ENCODE measurements at regions not wholly inside any gene's neighbourhood (a gene's known extent, or its start where the extent isn't known, plus 50 kb on each side); places are given as distances from the start of the nearest gene placed in this dataset.

DNA sequence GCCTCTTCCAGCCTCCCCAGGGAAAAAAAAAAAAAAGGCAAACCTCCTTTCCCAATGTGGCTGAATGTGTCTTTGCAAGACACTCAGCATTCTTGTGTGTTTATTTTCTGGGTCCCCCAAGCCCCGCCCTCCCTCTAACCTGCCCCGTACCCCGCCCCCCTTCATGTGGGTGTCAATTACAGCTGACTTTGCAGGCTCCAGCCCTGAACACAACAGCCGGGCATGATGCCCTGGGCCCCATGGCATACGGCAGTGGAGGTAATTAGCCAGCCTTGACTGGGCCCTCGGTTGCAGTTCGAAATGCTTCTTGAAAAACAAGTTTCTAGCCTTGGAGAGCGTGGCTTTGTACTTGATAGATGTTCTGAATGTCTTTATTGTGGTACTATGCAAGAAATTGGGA, 354.7 kb upstream of the RBFOX1 start:
- no peak for FAIRE-seq
- no peak for DNase-seq (ENCODE audit: insufficient read length)
- no peak for TF ChIP-seq POLR2AphosphoS5 (IDR thresholded peaks at IDR 0.05; ENCODE audit: low read depth, low read length)
- no peak for TF ChIP-seq POLR2A (IDR thresholded peaks at IDR 0.05; ENCODE audit: low read depth, low read length)
- TF ChIP-seq TAF1 (IDR thresholded peaks at IDR 0.05; ENCODE audit: borderline replicate concordance, low read depth, low read length), result no peak

GRCh38 chr16:6977291-6977690, 355.4 kb upstream of the RBFOX1 start:
- TF ChIP-seq POLR2A (IDR thresholded peaks at IDR 0.05; ENCODE audit: low read depth, low read length) (no peak), TAF1 (IDR thresholded peaks at IDR 0.05; ENCODE audit: borderline replicate concordance, low read depth, low read length) (no peak), POLR2AphosphoS5 (IDR thresholded peaks at IDR 0.05; ENCODE audit: low read depth, low read length) (no peak)
- no peak for FAIRE-seq
- no peak for DNase-seq (ENCODE audit: insufficient read length)

- DNase-seq (ENCODE audit: insufficient read length), result no peak
- no peak for FAIRE-seq
- TF ChIP-seq POLR2A (IDR thresholded peaks at IDR 0.05; ENCODE audit: low read depth, low read length) (no peak), POLR2AphosphoS5 (IDR thresholded peaks at IDR 0.05; ENCODE audit: low read depth, low read length) (no peak), TAF1 (IDR thresholded peaks at IDR 0.05; ENCODE audit: borderline replicate concordance, low read depth, low read length) (no peak)
Measured at GRCh38 chr16:6976716-6977115, 355.9 kb upstream of the RBFOX1 start.

GRCh38 chr16:6970171-6970857, 362.3 kb upstream of the RBFOX1 start:
- DNase-seq (ENCODE audit: insufficient read length) (no peak), FAIRE-seq (no peak)
- TF ChIP-seq POLR2A (IDR thresholded peaks at IDR 0.05; ENCODE audit: low read depth, low read length) (no peak), TAF1 (IDR thresholded peaks at IDR 0.05; ENCODE audit: borderline replicate concordance, low read depth, low read length) (no peak), POLR2AphosphoS5 (IDR thresholded peaks at IDR 0.05; ENCODE audit: low read depth, low read length) (no peak)

DNA sequence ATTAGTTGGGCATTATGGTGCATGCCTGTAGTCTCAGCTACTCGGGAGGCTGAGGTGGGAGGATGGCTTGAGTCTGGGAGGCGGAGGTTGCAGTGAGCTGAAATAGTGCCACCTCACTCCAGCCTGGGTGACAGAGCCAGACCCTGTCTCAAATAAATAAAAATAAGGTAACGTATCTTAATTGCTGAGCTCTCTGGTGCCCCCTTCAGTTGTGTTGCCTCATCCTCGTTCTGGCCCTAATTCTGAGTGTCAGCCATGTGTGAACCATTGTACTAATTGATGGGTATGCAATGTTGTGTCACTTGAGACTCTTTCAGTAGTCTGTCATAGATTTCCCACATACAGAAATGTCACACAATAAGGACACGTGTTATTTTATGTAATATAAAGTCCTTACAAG, 363.1 kb upstream of the RBFOX1 start:
- FAIRE-seq, result no peak
- TF ChIP-seq POLR2AphosphoS5 (IDR thresholded peaks at IDR 0.05; ENCODE audit: low read depth, low read length) (no peak), TAF1 (IDR thresholded peaks at IDR 0.05; ENCODE audit: borderline replicate concordance, low read depth, low read length) (no peak), POLR2A (IDR thresholded peaks at IDR 0.05; ENCODE audit: low read depth, low read length) (no peak)
- DNase-seq (ENCODE audit: insufficient read length), result no peak

GRCh38 chr16:6967796-6968320, 364.8 kb upstream of the RBFOX1 start:
- TF ChIP-seq POLR2AphosphoS5 (IDR thresholded peaks at IDR 0.05; ENCODE audit: low read depth, low read length) (no peak), TAF1 (IDR thresholded peaks at IDR 0.05; ENCODE audit: borderline replicate concordance, low read depth, low read length) (no peak), POLR2A (IDR thresholded peaks at IDR 0.05; ENCODE audit: low read depth, low read length) (no peak)
- DNase-seq (ENCODE audit: insufficient read length) (no peak), FAIRE-seq (no peak)

DNA sequence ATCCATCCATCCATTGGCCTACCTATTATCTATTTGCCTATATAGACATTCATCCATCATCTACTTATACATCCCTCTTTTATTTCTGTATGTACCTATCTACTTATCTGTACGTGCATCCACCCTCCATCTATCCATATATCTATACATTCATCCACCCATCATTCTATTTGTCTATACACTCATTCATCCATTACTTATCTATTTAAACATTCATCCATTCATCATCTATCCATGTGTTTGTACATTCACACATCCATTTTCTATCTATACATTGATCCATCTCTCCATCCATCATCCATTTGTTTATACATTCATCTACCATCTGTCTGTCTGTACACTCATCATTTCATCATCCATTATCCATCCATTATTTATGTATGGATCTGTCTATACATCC, 365.7 kb upstream of the RBFOX1 start:
- FAIRE-seq (no peak), DNase-seq (ENCODE audit: insufficient read length) (no peak)
- no peak for TF ChIP-seq POLR2AphosphoS5 (IDR thresholded peaks at IDR 0.05; ENCODE audit: low read depth, low read length)

- FAIRE-seq (no peak), DNase-seq (ENCODE audit: insufficient read length) (no peak)
- TF ChIP-seq POLR2A (IDR thresholded peaks at IDR 0.05; ENCODE audit: low read depth, low read length), result no peak
- TF ChIP-seq TAF1 (IDR thresholded peaks at IDR 0.05; ENCODE audit: borderline replicate concordance, low read depth, low read length), result no peak
- no peak for TF ChIP-seq POLR2AphosphoS5 (IDR thresholded peaks at IDR 0.05; ENCODE audit: low read depth, low read length)
Measured at GRCh38 chr16:6964679-6965078, 368.0 kb upstream of the RBFOX1 start.

DNA sequence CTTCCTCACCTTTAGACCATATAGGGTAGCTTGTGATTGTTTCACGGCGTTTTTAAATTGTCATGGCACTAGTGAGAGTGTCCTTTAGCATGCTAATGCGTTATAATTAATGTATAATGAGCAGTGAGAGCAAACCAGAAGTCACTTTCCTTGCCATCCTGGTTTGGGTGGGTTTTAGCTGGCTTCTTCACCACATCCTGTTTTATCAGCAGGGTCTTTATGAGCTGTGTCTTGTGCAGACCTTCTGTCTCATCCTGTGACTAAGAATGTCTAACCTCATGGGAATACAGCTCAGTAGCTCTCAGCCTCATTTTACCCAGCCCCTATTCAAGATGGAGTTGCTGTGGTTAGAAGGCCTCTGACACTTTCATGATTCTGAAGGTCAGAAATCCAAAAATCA, 370.9 kb upstream of the RBFOX1 start:
- DNase-seq (ENCODE audit: insufficient read length) (no peak), FAIRE-seq (no peak)
- no peak for TF ChIP-seq POLR2A (IDR thresholded peaks at IDR 0.05; ENCODE audit: low read depth, low read length)

- TF ChIP-seq POLR2A (IDR thresholded peaks at IDR 0.05; ENCODE audit: low read depth, low read length) (no peak), TAF1 (IDR thresholded peaks at IDR 0.05; ENCODE audit: borderline replicate concordance, low read depth, low read length) (no peak), POLR2AphosphoS5 (IDR thresholded peaks at IDR 0.05; ENCODE audit: low read depth, low read length) (no peak)
- DNase-seq (ENCODE audit: insufficient read length) (no peak), FAIRE-seq (no peak)
Measured at GRCh38 chr16:6958184-6958583, 374.5 kb upstream of the RBFOX1 start.

GRCh38 chr16:6957681-6958080, 375.0 kb upstream of the RBFOX1 start:
- FAIRE-seq (no peak), DNase-seq (ENCODE audit: insufficient read length) (no peak)
- no peak for TF ChIP-seq POLR2AphosphoS5 (IDR thresholded peaks at IDR 0.05; ENCODE audit: low read depth, low read length)
- no peak for TF ChIP-seq TAF1 (IDR thresholded peaks at IDR 0.05; ENCODE audit: borderline replicate concordance, low read depth, low read length)
- TF ChIP-seq POLR2A (IDR thresholded peaks at IDR 0.05; ENCODE audit: low read depth, low read length), result no peak

- no peak for FAIRE-seq
- no peak for DNase-seq (ENCODE audit: insufficient read length)
- no peak for TF ChIP-seq POLR2A (IDR thresholded peaks at IDR 0.05; ENCODE audit: low read depth, low read length)
- TF ChIP-seq POLR2AphosphoS5 (IDR thresholded peaks at IDR 0.05; ENCODE audit: low read depth, low read length), result no peak
- TF ChIP-seq TAF1 (IDR thresholded peaks at IDR 0.05; ENCODE audit: borderline replicate concordance, low read depth, low read length), result no peak
Measured at GRCh38 chr16:6956511-6956910, 376.1 kb upstream of the RBFOX1 start.

DNA sequence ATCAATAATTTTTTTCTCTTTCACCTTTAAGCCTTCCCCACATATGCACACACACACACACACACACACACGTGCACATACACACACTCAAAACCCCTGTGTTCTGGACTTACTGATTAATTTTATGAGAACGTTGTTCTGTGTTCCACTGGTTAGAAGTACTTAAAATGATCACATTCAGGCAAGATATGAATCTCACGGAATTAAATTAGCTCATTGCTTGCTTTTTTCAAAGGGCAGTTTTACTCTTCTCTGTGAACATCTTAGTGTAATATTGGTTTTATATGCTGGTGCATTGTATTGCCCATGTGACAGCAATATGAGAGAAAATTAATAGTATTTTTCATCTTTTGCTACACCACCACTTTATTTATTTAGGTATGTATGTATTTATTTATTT, 377.3 kb upstream of the RBFOX1 start:
- TF ChIP-seq POLR2A (IDR thresholded peaks at IDR 0.05; ENCODE audit: low read depth, low read length) (no peak), POLR2AphosphoS5 (IDR thresholded peaks at IDR 0.05; ENCODE audit: low read depth, low read length) (no peak), TAF1 (IDR thresholded peaks at IDR 0.05; ENCODE audit: borderline replicate concordance, low read depth, low read length) (no peak)
- no peak for FAIRE-seq

More for the DNA sequence above, 377.3 kb upstream of the RBFOX1 start:
- no peak for DNase-seq (ENCODE audit: insufficient read length)

Data from GM12892 (cell line).